GM12878 (cell line): ENCODE measurements at regions not wholly inside any gene's neighbourhood (a gene's known extent, or its start where the extent isn't known, plus 50 kb on each side); places are given as distances from the start of the nearest gene placed in this dataset.

ENCODE experiments used
- ATAC-seq: fragments of 200-7000 bp; cut with Tn5 transposase; 3 replicates; pipeline ENCODE4 v1.9.1; 2020; ENCODE audit warnings: mild to moderate bottlenecking, moderate library complexity
- BruUV-seq: library from RNA; stranded (reverse); fragments of 400-500 nt; replicated peaks from 2 replicates; lab custom pipeline; 2021; lab: Mats Ljungman, UMichigan
- CTCF ChIA-PET: fragments of 300-600 bp; sonication (Branson Sonifier 250); formaldehyde crosslinking; extraction: SDS; loops from one replicate; lab custom pipeline; 2021; ENCODE audit warnings: inconsistent platforms; lab: Yijun Ruan, JAX
- POLR2A ChIA-PET: fragments of 350-600 bp; formaldehyde crosslinking; extraction: SDS; loops from one replicate; lab custom pipeline; 2021; ENCODE audit warnings: inconsistent platforms; lab: Charles Lee
- RAD21 ChIA-PET: fragments of 300-600 bp; sonication (Branson Sonifier 250); formaldehyde crosslinking; loops from one replicate; lab custom pipeline; 2023; ENCODE audit warnings: antibody characterized with exemption; ENCODE audit not compliant: unreplicated experiment; lab: Charles Lee
- SMC1A ChIA-PET: fragments of 300-600 bp; sonication (Branson Sonifier 250); formaldehyde crosslinking; loops from one replicate; lab custom pipeline; 2023; ENCODE audit not compliant: unreplicated experiment, uncharacterized antibody; lab: Charles Lee
- DNase-seq: peaks from one replicate; pipeline ENCODE4 v3.0.0-alpha.2; 2011; ENCODE audit warnings: low read depth, low spot score
- FAIRE-seq: peaks from 3 replicates; lab custom pipeline; 2011; peaks lifted over from hg19 to GRCh38; lab: Jason Lieb, UNC
- H2AFZ ChIP-seq: 2 replicates; pipeline ENCODE4 v1.6.0; 2011; ENCODE audit warnings: low read depth, low read length, control low read depth; ENCODE audit not compliant: control insufficient read depth
- H3K27ac ChIP-seq: 2 replicates; pipeline ENCODE4 v1.5.1; 2011; ENCODE audit warnings: control low read depth; ENCODE audit not compliant: control insufficient read depth, insufficient read depth
- H3K27me3 ChIP-seq, 2 experiments: replicated peaks in 1 of 2; 2 replicates each; pipeline versions ENCODE4 v1.6.0 to v1.6.1; 2011; ENCODE audit warnings: low read length in 1 of 2; ENCODE audit not compliant: control insufficient read depth in 2 of 2, insufficient read depth in 2 of 2
- H3K36me3 ChIP-seq, 2 experiments: 2 replicates each; pipeline ENCODE4 v1.5.1; 2011; ENCODE audit warnings: low read length in 1 of 2; ENCODE audit not compliant: control insufficient read depth in 2 of 2, insufficient read depth in 2 of 2
- H3K4me1 ChIP-seq: 2 replicates; pipeline ENCODE4 v1.6.1; 2011; ENCODE audit warnings: mild to moderate bottlenecking, low read length, moderate library complexity, mixed read lengths; ENCODE audit not compliant: control insufficient read depth, insufficient read depth
- H3K4me2 ChIP-seq: 2 replicates; pipeline ENCODE4 v1.6.0; 2011; ENCODE audit warnings: control low read depth; ENCODE audit not compliant: control insufficient read depth, insufficient read depth
- H3K4me3 ChIP-seq: fragments of 200-600 bp; sonication (generic); 2 replicates; pipeline ENCODE4 v1.5.1; 2016
- H3K79me2 ChIP-seq: 2 replicates; pipeline ENCODE4 v1.6.0; 2011; ENCODE audit warnings: low read length; ENCODE audit not compliant: control insufficient read depth, insufficient read depth
- H3K9ac ChIP-seq: 2 replicates; pipeline ENCODE4 v1.8.0; 2011; ENCODE audit warnings: low read length, control low read depth, mixed read lengths; ENCODE audit not compliant: control insufficient read depth, insufficient read depth
- H3K9me3 ChIP-seq: replicated peaks from 3 replicates; pipeline ENCODE4 v1.5.1; 2011; ENCODE audit warnings: mild to moderate bottlenecking, low read length; ENCODE audit not compliant: control insufficient read depth, insufficient read depth
- H4K20me1 ChIP-seq: 2 replicates; pipeline ENCODE4 v1.6.0; 2011; ENCODE audit not compliant: control insufficient read depth, insufficient read depth
- ASH2L ChIP-seq: fragments of 300-600, 200-600 bp; sonication (generic); IDR thresholded peaks from 2 replicates; pipeline ENCODE4 v1.6.1; 2017; ENCODE audit warnings: low read depth, mild to moderate bottlenecking, borderline replicate concordance
- BMI1 ChIP-seq: fragments of 450-650 bp; IDR thresholded peaks from 2 replicates; pipeline ENCODE4 v1.6.1; 2016; ENCODE audit warnings: mild to moderate bottlenecking, moderate library complexity, borderline replicate concordance
- BRCA1 ChIP-seq: IDR thresholded peaks from 2 replicates; pipeline ENCODE4 v1.6.1; 2011; ENCODE audit warnings: low read depth, low read length, improper control_type of control experiment
- CUX1 ChIP-seq: IDR thresholded peaks from 2 replicates; pipeline ENCODE4 v1.6.1; 2012; ENCODE audit warnings: improper control_type of control experiment, low read depth, low read length; ENCODE audit not compliant: insufficient replicate concordance
- EZH2 ChIP-seq: IDR thresholded peaks from 2 replicates; pipeline ENCODE4 v1.6.1; 2012; ENCODE audit warnings: low read depth, mild to moderate bottlenecking, control low read depth, inconsistent platforms, low read length, borderline replicate concordance; ENCODE audit not compliant: control insufficient read depth
- HDAC6 ChIP-seq: fragments of 200-600 bp; sonication (generic); IDR thresholded peaks from one replicate; pipeline ENCODE4 v1.8.0; 2017; ENCODE audit warnings: antibody characterized with exemption; ENCODE audit not compliant: unreplicated experiment
- KAT2A ChIP-seq: conservative IDR thresholded peaks from 2 replicates; pipeline ENCODE4 v1.6.1; 2011; ENCODE audit warnings: low read depth, low read length; ENCODE audit not compliant: control insufficient read depth
- MXI1 ChIP-seq: fragments of 150-350 bp; IDR thresholded peaks from 2 replicates; pipeline ENCODE4 v1.6.1; 2011; ENCODE audit warnings: low read depth, mild to moderate bottlenecking, inconsistent platforms, low read length, improper control_type of control experiment
- NRF1 ChIP-seq: conservative IDR thresholded peaks from 2 replicates; pipeline ENCODE4 v1.6.1; 2011; ENCODE audit warnings: mild to moderate bottlenecking, low read depth, low read length, improper control_type of control experiment
- SREBF2 ChIP-seq: IDR thresholded peaks from 2 replicates; pipeline ENCODE4 v1.6.1; 2012; ENCODE audit warnings: mild to moderate bottlenecking, low read length
- TCF7 ChIP-seq: IDR thresholded peaks from 2 replicates; pipeline ENCODE4 v1.6.1; 2014; ENCODE audit warnings: antibody characterized with exemption, borderline replicate concordance
- ZNF217 ChIP-seq: fragments of 450-650 bp; IDR thresholded peaks from 2 replicates; pipeline ENCODE4 v1.6.1; 2017; ENCODE audit warnings: antibody characterized with exemption, mild to moderate bottlenecking
- ZNF622 ChIP-seq: fragments of 450-650 bp; IDR thresholded peaks from 2 replicates; pipeline ENCODE4 v1.6.1; 2017; ENCODE audit warnings: mild to moderate bottlenecking, inconsistent platforms
- ZSCAN29 ChIP-seq: fragments of 450-650 bp; IDR thresholded peaks from 2 replicates; pipeline ENCODE4 v1.6.1; 2017; ENCODE audit warnings: mild to moderate bottlenecking, moderate library complexity
- WGBS: methylation state at CpG from one replicate; pipeline ENCODE4 v1.1.6; 2016; ENCODE audit warnings: low lambda C conversion rate; ENCODE audit not compliant: insufficient replicate concordance, insufficient coverage; ENCODE audit errors: missing lambda C conversion rate; 5-methylcytosine and 5-hydroxymethylcytosine counted together
- in situ Hi-C: fragments of 300-500 bp; cut with MboI; formaldehyde crosslinking; loops from 9 replicates; pipeline ENCODE4 v1.14.3; 2018; ENCODE audit warnings: mixed read lengths
- intact Hi-C: fragments of 100-400 bp; cut with micrococcal nuclease; formaldehyde crosslinking; loops from one replicate; pipeline ENCODE4 v1.14.2; 2022; ENCODE audit not compliant: unreplicated experiment

- ATAC-seq (no peak), FAIRE-seq (no peak), DNase-seq (no peak)
- Histone ChIP-seq H3K79me2 (no peaks in the 10 kb centered on the region), H2AFZ (no peak overlapping the region), H3K36me3 (no peaks in the 10 kb centered on the region), H4K20me1 (no peaks in the 10 kb centered on the region), H3K9ac (no peak overlapping the region), H3K9me3 (no peaks in the 10 kb centered on the region; the same call in 2 of the 3 replicates), H3K4me1 (no peaks in the 10 kb centered on the region), H3K4me2 (no peak overlapping the region), H3K27me3 (no peaks in the 10 kb centered on the region; a peak in 1 of 4 replicates), H3K4me3 (no peak overlapping the region), H3K27ac (no peak overlapping the region)
- POLR2A ChIA-PET, result no interaction called here
- no peak for TF ChIP-seq NRF1
- no peak for TF ChIP-seq BRCA1
- TF ChIP-seq MXI1, result no peak
- no peak for TF ChIP-seq HDAC6
- TF ChIP-seq ZNF622, result no peak
- TF ChIP-seq TCF7, result no peak
- TF ChIP-seq SREBF2, result no peak
- TF ChIP-seq ZNF217, result no peak
- no peak for TF ChIP-seq CUX1
- TF ChIP-seq KAT2A, result no peak
- TF ChIP-seq EZH2, result no peak
- no peak for TF ChIP-seq ASH2L
- TF ChIP-seq BMI1, result no peak
- TF ChIP-seq ZSCAN29, result no peak
- in situ Hi-C loops (no loop called here), intact Hi-C loops (no loop called here)
- WGBS, result 0% methylated on average over 2 of the region's 2 CpGs
- CTCF ChIA-PET, result no interaction called here
- no TSS peak for BruUV-seq
- RAD21 ChIA-PET, result interaction anchor here (1.9 kb wide), 1 partner anchor 76 kb away, joined by 4 read pairs; no protein-coding TSS in a partner anchor
- SMC1A ChIA-PET, result interaction anchor here (0.8 kb wide), 1 partner anchor 142 kb away, joined by 3 read pairs; no protein-coding TSS in a partner anchor
Observed at GRCh38 chr3:30551266-30551665, 55.1 kb upstream of the TGFBR2 start.
